Astrocyte of the cerebellum (primary cell): ENCODE measurements at regions not wholly inside any gene's neighbourhood (a gene's known extent, or its start where the extent isn't known, plus 50 kb on each side); places are given as distances from the start of the nearest gene placed in this dataset.

ENCODE experiments used
- DNase-seq: peaks from one replicate; pipeline ENCODE4 v3.0.0-alpha.2; 2011; ENCODE audit warnings: low read depth
- H3K4me3 ChIP-seq: 2 replicates; pipeline ENCODE4 v1.5.1; 2011; ENCODE audit warnings: mild to moderate bottlenecking, low read depth, low read length, moderate library complexity
- CTCF ChIP-seq: IDR thresholded peaks from 2 replicates; pipeline ENCODE4 v1.5.1; 2012; ENCODE audit warnings: low read length, low read depth, moderate library complexity, mild to moderate bottlenecking; ENCODE audit errors: missing control alignments
- in situ Hi-C: cut with HindIII; loops from 2 replicates; pipeline ENCODE4 v1.10.0; 2017; ENCODE audit warnings: low sequenced_read_pairs

- in situ Hi-C loops, result no loop called here
- no peak for TF ChIP-seq CTCF
- no peak for DNase-seq
- H3K4me3 ChIP-seq, result no peak overlapping the region
Observed at GRCh38 chr2:23298551-23298950, 86.4 kb upstream of the KLHL29 start.

- in situ Hi-C loops, result no loop called here
- no peak for DNase-seq
- no peak overlapping the region for H3K4me3 ChIP-seq
- no peak for TF ChIP-seq CTCF
Observed at GRCh38 chr2:23299476-23300195, 85.3 kb upstream of the KLHL29 start.

GRCh38 chr2:23301136-23301535, 83.8 kb upstream of the KLHL29 start:
- H3K4me3 ChIP-seq, result no peak overlapping the region
- no peak for DNase-seq
- TF ChIP-seq CTCF, result no peak
- in situ Hi-C loops, result no loop called here

- no peak for DNase-seq
- no peak overlapping the region for H3K4me3 ChIP-seq
- no peak for TF ChIP-seq CTCF
- in situ Hi-C loops, result no loop called here
Observed at GRCh38 chr2:23302591-23302990, 82.4 kb upstream of the KLHL29 start.

GRCh38 chr2:23306401-23306800, 78.6 kb upstream of the KLHL29 start:
- TF ChIP-seq CTCF, result no peak
- H3K4me3 ChIP-seq, result no peak overlapping the region
- DNase-seq, result peak; percentile 12
- in situ Hi-C loops, result no loop called here

GRCh38 chr2:23311186-23311585, 73.8 kb upstream of the KLHL29 start:
- TF ChIP-seq CTCF, result no peak
- no peak for DNase-seq
- no peak overlapping the region for H3K4me3 ChIP-seq
- in situ Hi-C loops, result no loop called here
